ENCODE measurements at regions not wholly inside any gene's neighbourhood (a gene's known extent, or its start where the extent isn't known, plus 50 kb on each side); places are given as distances from the start of the nearest gene placed in this dataset.
"Not testable (repeated sequence)": the region's sequence is repeated elsewhere in the genome, so short reads cannot be mapped to it uniquely, and the experiment has no call there.

GRCh38 chr16:47887496-47887895, 268.3 kb downstream of the ABCC12 start:
- Mint-ChIP-seq H3K4me1 (no peaks in the 10 kb centered on the region), H3K9me3 (no peaks in the 10 kb centered on the region), H3K4me3 (no peak overlapping the region), H3K27ac (no peak overlapping the region), H3K36me3 (no peaks in the 10 kb centered on the region), H3K27me3 (peaks cover 16% of the 10 kb centered on the region)

GRCh38 chr16:47886631-47887415, 269.0 kb downstream of the ABCC12 start:
- no peaks in the 10 kb centered on the region for H3K4me1 Mint-ChIP-seq
- peaks cover 16% of the 10 kb centered on the region for H3K27me3 Mint-ChIP-seq
- H3K4me3 Mint-ChIP-seq: no peak overlapping the region
- H3K9me3 Mint-ChIP-seq: no peaks in the 10 kb centered on the region
- no peak overlapping the region for H3K27ac Mint-ChIP-seq
- no peaks in the 10 kb centered on the region for H3K36me3 Mint-ChIP-seq

GRCh38 chr16:47886139-47886538, 269.7 kb downstream of the ABCC12 start:
- peaks cover 16% of the 10 kb centered on the region for H3K27me3 Mint-ChIP-seq
- H3K4me3 Mint-ChIP-seq: no peak overlapping the region
- no peaks in the 10 kb centered on the region for H3K9me3 Mint-ChIP-seq
- H3K4me1 Mint-ChIP-seq: no peaks in the 10 kb centered on the region
- no peaks in the 10 kb centered on the region for H3K36me3 Mint-ChIP-seq
- H3K27ac Mint-ChIP-seq: no peak overlapping the region

- H3K36me3 Mint-ChIP-seq: no peaks in the 10 kb centered on the region
- peaks cover 16% of the 10 kb centered on the region for H3K27me3 Mint-ChIP-seq
- no peak overlapping the region for H3K4me3 Mint-ChIP-seq
- no peaks in the 10 kb centered on the region for H3K4me1 Mint-ChIP-seq
- no peaks in the 10 kb centered on the region for H3K9me3 Mint-ChIP-seq
- no peak overlapping the region for H3K27ac Mint-ChIP-seq
Observed at GRCh38 chr16:47885489-47885888, 270.3 kb downstream of the ABCC12 start.

- Mint-ChIP-seq H3K9me3 (no peaks in the 10 kb centered on the region), H3K4me3 (no peak overlapping the region), H3K27ac (no peak overlapping the region), H3K36me3 (no peaks in the 10 kb centered on the region), H3K4me1 (no peaks in the 10 kb centered on the region), H3K27me3 (peaks cover 14% of the 10 kb centered on the region)
Observed at GRCh38 chr16:47884116-47884725, 271.6 kb downstream of the ABCC12 start.

- Mint-ChIP-seq H3K27me3 (peaks cover 2% of the 10 kb centered on the region), H3K27ac (no peak overlapping the region), H3K9me3 (no peaks in the 10 kb centered on the region), H3K4me1 (no peaks in the 10 kb centered on the region), H3K4me3 (no peak overlapping the region), H3K36me3 (no peaks in the 10 kb centered on the region)
Observed at GRCh38 chr16:47881574-47881973, 274.2 kb downstream of the ABCC12 start.

- Mint-ChIP-seq H3K4me3 (no peak overlapping the region), H3K36me3 (no peaks in the 10 kb centered on the region), H3K9me3 (no peaks in the 10 kb centered on the region), H3K27ac (no peak overlapping the region), H3K27me3 (peaks cover 2% of the 10 kb centered on the region), H3K4me1 (no peaks in the 10 kb centered on the region)
Observed at GRCh38 chr16:47880653-47881052, 275.1 kb downstream of the ABCC12 start.

GRCh38 chr16:47877166-47877565, 278.6 kb downstream of the ABCC12 start:
- Mint-ChIP-seq H3K27me3 (peaks cover 2% of the 10 kb centered on the region), H3K27ac (no peak overlapping the region), H3K4me1 (no peaks in the 10 kb centered on the region), H3K9me3 (no peaks in the 10 kb centered on the region), H3K36me3 (no peaks in the 10 kb centered on the region), H3K4me3 (no peak overlapping the region)

- Mint-ChIP-seq H3K9me3 (no peaks in the 10 kb centered on the region), H3K4me1 (no peaks in the 10 kb centered on the region), H3K36me3 (no peaks in the 10 kb centered on the region), H3K4me3 (no peak overlapping the region), H3K27me3 (peaks cover 2% of the 10 kb centered on the region), H3K27ac (no peak overlapping the region)
Observed at GRCh38 chr16:47876511-47876910, 279.3 kb downstream of the ABCC12 start.

- Mint-ChIP-seq H3K36me3 (no peaks in the 10 kb centered on the region), H3K27ac (no peak overlapping the region), H3K27me3 (peaks cover 2% of the 10 kb centered on the region), H3K4me1 (no peaks in the 10 kb centered on the region), H3K4me3 (no peak overlapping the region), H3K9me3 (no peaks in the 10 kb centered on the region)
Observed at GRCh38 chr16:47873434-47873833, 282.4 kb downstream of the ABCC12 start.

- H3K9me3 Mint-ChIP-seq: no peaks in the 10 kb centered on the region
- H3K27me3 Mint-ChIP-seq: peaks cover 2% of the 10 kb centered on the region
- H3K27ac Mint-ChIP-seq: no peak overlapping the region
- H3K4me1 Mint-ChIP-seq: no peaks in the 10 kb centered on the region
- H3K4me3 Mint-ChIP-seq: no peak overlapping the region
- H3K36me3 Mint-ChIP-seq: no peaks in the 10 kb centered on the region
Observed at GRCh38 chr16:47872225-47872624, 283.6 kb downstream of the ABCC12 start.

- Mint-ChIP-seq H3K9me3 (no peaks in the 10 kb centered on the region), H3K27ac (no peak overlapping the region), H3K4me1 (no peaks in the 10 kb centered on the region), H3K36me3 (no peaks in the 10 kb centered on the region), H3K27me3 (peaks cover 14% of the 10 kb centered on the region), H3K4me3 (no peak overlapping the region)
Observed at GRCh38 chr16:47866423-47866822, 289.4 kb downstream of the ABCC12 start.

- H3K4me1 Mint-ChIP-seq: no peaks in the 10 kb centered on the region
- H3K27ac Mint-ChIP-seq: no peak overlapping the region
- H3K4me3 Mint-ChIP-seq: no peak overlapping the region
- H3K27me3 Mint-ChIP-seq: peaks cover 14% of the 10 kb centered on the region
- H3K36me3 Mint-ChIP-seq: no peaks in the 10 kb centered on the region
- no peaks in the 10 kb centered on the region for H3K9me3 Mint-ChIP-seq
Observed at GRCh38 chr16:47865337-47865855, 290.4 kb downstream of the ABCC12 start.

GRCh38 chr16:47864262-47864661, 291.5 kb downstream of the ABCC12 start:
- H3K27ac Mint-ChIP-seq, H3K9me3 Mint-ChIP-seq, H3K4me3 Mint-ChIP-seq, H3K36me3 Mint-ChIP-seq, H3K4me1 Mint-ChIP-seq: not testable (repeated sequence)
- H3K27me3 Mint-ChIP-seq: peaks cover 14% of the 10 kb centered on the region

- H3K4me1 Mint-ChIP-seq: no peaks in the 10 kb centered on the region
- no peaks in the 10 kb centered on the region for H3K9me3 Mint-ChIP-seq
- no peak overlapping the region for H3K4me3 Mint-ChIP-seq
- peaks cover 16% of the 10 kb centered on the region for H3K27me3 Mint-ChIP-seq
- no peak overlapping the region for H3K27ac Mint-ChIP-seq
- no peaks in the 10 kb centered on the region for H3K36me3 Mint-ChIP-seq
Observed at GRCh38 chr16:47861999-47862398, 293.8 kb downstream of the ABCC12 start.

GRCh38 chr16:47858333-47858982, 297.3 kb downstream of the ABCC12 start:
- Mint-ChIP-seq H3K4me1 (no peaks in the 10 kb centered on the region), H3K27ac (no peak overlapping the region), H3K27me3 (peaks cover 10% of the 10 kb centered on the region)

More at GRCh38 chr16:47858333-47858982, 297.3 kb downstream of the ABCC12 start:
- Mint-ChIP-seq H3K36me3 (no peaks in the 10 kb centered on the region), H3K9me3 (no peaks in the 10 kb centered on the region), H3K4me3 (no peak overlapping the region)

Measured in activated naive CD4-positive, alpha-beta T cell treated with anti-CD3 and anti-CD28 coated beads, Interleukin-2, amount 50 U/mL, for 24 hours (primary cell).